ENCODE measurements at regions not wholly inside any gene's neighbourhood (a gene's known extent, or its start where the extent isn't known, plus 50 kb on each side); places are given as distances from the start of the nearest gene placed in this dataset.

- TF ChIP-seq CTCF (IDR thresholded peaks at IDR 0.05) = no peak
- no peak for TF ChIP-seq ZFX (IDR thresholded peaks at IDR 0.05; ENCODE audit: borderline replicate concordance)
Observed at GRCh38 chr17:65405563-65405962, 155.9 kb downstream of the AXIN2 start.

All from 22Rv1 (cell line).